Natural killer cell (primary cell): ENCODE measurements at regions not wholly inside any gene's neighbourhood (a gene's known extent, or its start where the extent isn't known, plus 50 kb on each side); places are given as distances from the start of the nearest gene placed in this dataset.

Experiments
- ATAC-seq, 3 donors: fragments of 150-1000 bp in 2 of 3; fragments of 200-7000 bp in 1 of 3; cut with Tn5 transposase; 1 replicate in 1 of 3; 2 replicates in 2 of 3; pipeline ENCODE4 v1.10.0; 2021; ENCODE audit warnings: mild to moderate bottlenecking in 2 of 3, moderate library complexity in 2 of 3
- DNase-seq, 2 donors: peaks; one replicate each; pipeline versions ENCODE4 v3.0.0 to v3.0.0-alpha.2; 2013 to 2021; ENCODE audit warnings: mixed read lengths in 1 of 2
- H3K27ac ChIP-seq: one replicate; pipeline ENCODE4 v1.5.1; 2013; ENCODE audit warnings: mild to moderate bottlenecking, low read length
- H3K27me3 ChIP-seq: one replicate; pipeline ENCODE4 v1.6.1; 2013; ENCODE audit warnings: low read length; ENCODE audit not compliant: control insufficient read depth, insufficient read depth
- H3K36me3 ChIP-seq: one replicate; pipeline ENCODE4 v1.6.1; 2013; ENCODE audit warnings: low read length; ENCODE audit not compliant: control insufficient read depth, insufficient read depth
- H3K4me1 ChIP-seq: one replicate; pipeline ENCODE4 v1.6.1; 2013; ENCODE audit warnings: low read length; ENCODE audit not compliant: control insufficient read depth, insufficient read depth
- H3K4me3 ChIP-seq: one replicate; pipeline ENCODE4 v1.5.1; 2013; ENCODE audit warnings: low read length
- H3K9me3 ChIP-seq: one replicate; pipeline ENCODE4 v1.6.1; 2013; ENCODE audit warnings: low read length; ENCODE audit not compliant: control insufficient read depth, insufficient read depth
- H3K27ac Mint-ChIP-seq, 2 donors: one replicate each; pipeline ENCODE4 v1.8.0; 2022; ENCODE audit warnings: mild to moderate bottlenecking in 2 of 2, mixed read lengths in 2 of 2, moderate library complexity in 1 of 2
- H3K27me3 Mint-ChIP-seq, 2 donors: one replicate each; pipeline ENCODE4 v1.8.0; 2022; ENCODE audit warnings: low read depth in 2 of 2, mixed read lengths in 2 of 2
- H3K36me3 Mint-ChIP-seq: one replicate; pipeline ENCODE4 v1.8.0; 2022; ENCODE audit warnings: mixed read lengths
- H3K4me1 Mint-ChIP-seq, 2 donors: one replicate each; pipeline ENCODE4 v1.8.0; 2022; ENCODE audit warnings: mixed read lengths in 2 of 2
- H3K4me3 Mint-ChIP-seq: one replicate; pipeline ENCODE4 v1.8.0; 2022; ENCODE audit warnings: mild to moderate bottlenecking, moderate library complexity, mixed read lengths
- H3K9me3 Mint-ChIP-seq, 2 donors: one replicate each; pipeline ENCODE4 v1.8.0; 2022; ENCODE audit warnings: mixed read lengths in 2 of 2
- CTCF ChIP-seq: fragments of 200-600 bp; IDR thresholded peaks from one replicate; pipeline ENCODE4 v1.8.0; 2022; ENCODE audit warnings: antibody characterized with exemption
- WGBS: methylation state at CpG from one replicate; pipeline ENCODE4 v1.1.7; 2013; ENCODE audit warnings: missing lambda C conversion rate; ENCODE audit not compliant: insufficient coverage; 5-methylcytosine and 5-hydroxymethylcytosine counted together
- intact Hi-C: fragments of 100-400 bp; cut with micrococcal nuclease; formaldehyde crosslinking; loops from one replicate; pipeline ENCODE4 v1.14.2; 2022

DNA sequence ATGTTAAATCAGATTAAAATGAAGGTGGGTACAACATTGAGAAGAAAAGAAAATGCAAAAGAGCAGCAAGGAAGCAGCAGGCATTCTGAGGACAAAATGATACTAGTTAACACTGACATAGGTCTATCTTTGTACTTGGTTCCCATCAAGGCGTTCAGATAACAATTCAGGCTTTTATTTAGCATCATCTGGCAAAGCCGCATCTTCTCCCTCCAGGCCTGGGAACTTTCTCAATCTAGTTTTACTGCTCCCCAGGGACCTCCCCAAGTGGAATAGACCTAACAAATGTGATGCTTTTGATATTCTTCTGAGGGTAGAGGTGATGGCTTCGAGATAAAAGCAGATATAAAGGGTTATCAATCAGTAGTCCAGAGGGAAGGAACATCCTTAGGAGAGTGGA lies 130.6 kb downstream of the C3orf38 start:
- Mint-ChIP-seq H3K9me3 (peaks cover 2 to 9% of the 10 kb centered on the region in 2 donors), H3K36me3 (no peaks in the 10 kb centered on the region), H3K4me1 (no peaks in the 10 kb centered on the region), H3K27me3 (no peaks in the 10 kb centered on the region), H3K4me3 (no peak overlapping the region), H3K27ac (no peak overlapping the region)
- intact Hi-C loops, result no loop called here
- no peak for TF ChIP-seq CTCF
- H3K4me3 ChIP-seq, result no peak overlapping the region
- H3K4me1 ChIP-seq, result no peaks in the 10 kb centered on the region
- ATAC-seq (no peak), DNase-seq (no peak)
- H3K27ac ChIP-seq, result no peak overlapping the region
- H3K27me3 ChIP-seq, result no peaks in the 10 kb centered on the region
- WGBS, result 78% methylated on average over 3 of the region's 3 CpGs
- H3K36me3 ChIP-seq, result no peaks in the 10 kb centered on the region
- H3K9me3 ChIP-seq, result no peaks in the 10 kb centered on the region

DNA sequence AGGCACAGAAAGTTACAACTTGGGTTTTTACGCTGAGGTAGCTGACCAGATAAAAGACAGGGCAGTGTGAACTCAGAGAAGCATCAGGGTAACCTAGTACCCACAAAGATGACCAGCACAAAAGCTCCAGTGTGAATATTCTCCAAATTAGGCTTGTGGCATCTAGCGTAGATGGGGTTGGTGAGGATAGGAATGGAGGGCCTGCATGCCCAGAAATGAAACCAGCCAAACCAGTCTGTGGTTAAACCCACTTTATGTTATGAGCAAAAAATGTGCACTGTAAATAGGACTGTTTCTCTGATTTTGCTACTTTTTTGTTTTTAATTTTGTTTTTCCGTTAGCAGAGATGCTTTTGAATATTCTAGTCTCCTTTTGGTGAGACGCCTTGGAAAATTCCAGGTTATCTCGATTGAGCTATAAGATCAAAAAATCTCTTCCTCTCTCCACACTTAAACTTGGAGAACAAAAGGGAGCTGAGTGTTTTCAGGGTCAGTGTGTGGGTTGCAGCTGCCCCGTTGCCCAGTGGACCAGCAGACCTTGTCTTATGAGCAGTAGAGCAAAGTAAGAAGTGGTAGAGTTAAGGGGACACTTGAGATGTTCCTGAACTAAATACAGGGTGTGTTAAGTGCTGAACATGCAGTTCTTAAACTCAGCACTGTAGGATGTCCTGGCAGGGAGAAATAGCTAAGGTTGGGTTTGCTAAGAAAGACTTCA lies 132.9 kb downstream of the C3orf38 start:
- ATAC-seq, result no peak
- H3K4me1 ChIP-seq, result no peaks in the 10 kb centered on the region
- no peak overlapping the region for H3K27ac ChIP-seq
- intact Hi-C loops, result no loop called here
- Mint-ChIP-seq H3K27me3 (no peaks in the 10 kb centered on the region), H3K27ac (no peak overlapping the region), H3K4me3 (no peak overlapping the region), H3K4me1 (no peaks in the 10 kb centered on the region), H3K9me3 (peaks cover 4 to 12% of the 10 kb centered on the region in 2 donors), H3K36me3 (no peaks in the 10 kb centered on the region)
- no peak for TF ChIP-seq CTCF
- 77% methylated on average over 4 of the region's 6 CpGs for WGBS
- H3K9me3 ChIP-seq, result no peaks in the 10 kb centered on the region
- no peaks in the 10 kb centered on the region for H3K27me3 ChIP-seq
- no peak overlapping the region for H3K4me3 ChIP-seq
- DNase-seq, result no peak
- no peaks in the 10 kb centered on the region for H3K36me3 ChIP-seq

DNA sequence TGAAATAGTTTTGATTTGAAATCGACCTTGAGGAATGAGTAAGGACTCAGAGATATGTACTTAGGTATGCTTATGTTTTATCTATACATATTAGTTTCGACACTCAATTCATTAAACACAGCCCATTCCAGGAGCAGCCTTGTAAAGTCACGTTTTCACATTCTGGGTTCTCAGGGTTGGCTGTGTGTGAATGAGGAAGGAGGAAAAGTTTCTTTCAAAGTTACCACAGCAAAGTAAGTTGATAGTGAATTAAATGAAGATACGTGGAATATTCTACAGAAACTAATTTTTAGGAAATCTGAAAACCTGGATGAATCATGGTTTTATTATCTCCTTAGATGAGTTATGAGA lies 133.5 kb downstream of the C3orf38 start:
- Histone ChIP-seq H3K4me3 (no peak overlapping the region), H3K27me3 (no peaks in the 10 kb centered on the region), H3K4me1 (no peaks in the 10 kb centered on the region), H3K36me3 (no peaks in the 10 kb centered on the region), H3K27ac (no peak overlapping the region), H3K9me3 (no peaks in the 10 kb centered on the region)
- H3K27me3 Mint-ChIP-seq, result no peaks in the 10 kb centered on the region
- no peak overlapping the region for H3K4me3 Mint-ChIP-seq
- intact Hi-C loops, result no loop called here
- WGBS, result 83% methylated on average over 2 of the region's 4 CpGs
- no peaks in the 10 kb centered on the region for H3K36me3 Mint-ChIP-seq
- no peak for DNase-seq
- H3K9me3 Mint-ChIP-seq, result peaks cover 4 to 14% of the 10 kb centered on the region in 2 donors
- no peak for ATAC-seq
- TF ChIP-seq CTCF, result no peak
- H3K27ac Mint-ChIP-seq, result no peak overlapping the region
- H3K4me1 Mint-ChIP-seq, result no peaks in the 10 kb centered on the region

GRCh38 chr3:88291486-88291885 lies 141.7 kb downstream of the C3orf38 start:
- Mint-ChIP-seq H3K4me1 (no peaks in the 10 kb centered on the region), H3K4me3 (no peak overlapping the region), H3K9me3 (peaks cover 10 to 14% of the 10 kb centered on the region in 2 donors), H3K36me3 (no peaks in the 10 kb centered on the region), H3K27me3 (no peaks in the 10 kb centered on the region), H3K27ac (no peak overlapping the region)
- intact Hi-C loops, result no loop called here
- Histone ChIP-seq H3K36me3 (no peaks in the 10 kb centered on the region), H3K4me3 (no peak overlapping the region), H3K27me3 (no peaks in the 10 kb centered on the region), H3K27ac (no peak overlapping the region), H3K4me1 (no peaks in the 10 kb centered on the region), H3K9me3 (no peaks in the 10 kb centered on the region)
- DNase-seq, result no peak
- TF ChIP-seq CTCF, result no peak
- no peak for ATAC-seq
